Neural progenitor cell (in vitro differentiated cells): ENCODE measurements at regions not wholly inside any gene's neighbourhood (a gene's known extent, or its start where the extent isn't known, plus 50 kb on each side); places are given as distances from the start of the nearest gene placed in this dataset.

Experiments
- EZH2 ChIP-seq: fragments of 200-600 bp; sonication (generic); IDR thresholded peaks from 2 replicates; pipeline ENCODE4 v1.6.1; 2017; ENCODE audit warnings: antibody characterized with exemption, mild to moderate bottlenecking, moderate library complexity
- EZH2phosphoT487 ChIP-seq: fragments of 200-600 bp; sonication (generic); IDR thresholded peaks from 2 replicates; pipeline ENCODE4 v1.6.1; 2017; ENCODE audit warnings: antibody characterized with exemption
- TF ChIP-seq, protein P1 (sequence below): fragments of 200-600 bp; sonication (generic); IDR thresholded peaks from 2 replicates; pipeline ENCODE4 v1.5.1; 2017; ENCODE audit warnings: antibody characterized with exemption, mild to moderate bottlenecking

DNA sequence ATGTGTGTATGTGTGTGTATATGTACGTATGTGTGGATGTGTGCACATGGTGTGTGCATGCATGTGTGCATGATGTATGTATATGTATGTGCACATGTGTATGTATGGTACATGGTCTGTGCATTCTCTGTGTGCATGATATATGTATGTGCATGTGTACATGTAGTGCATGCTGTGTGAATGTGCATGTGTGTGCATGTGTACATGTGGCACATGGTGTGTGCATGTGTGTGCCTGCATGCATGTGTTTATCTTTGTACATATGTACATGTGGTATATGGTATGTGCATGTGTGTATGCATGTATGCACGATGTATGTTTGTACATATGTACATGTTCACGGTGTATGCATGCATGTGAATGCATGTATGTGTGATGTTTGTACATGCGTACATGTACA, 383.7 kb downstream of the TYW1 start:
- TF ChIP-seq, protein P1, sequence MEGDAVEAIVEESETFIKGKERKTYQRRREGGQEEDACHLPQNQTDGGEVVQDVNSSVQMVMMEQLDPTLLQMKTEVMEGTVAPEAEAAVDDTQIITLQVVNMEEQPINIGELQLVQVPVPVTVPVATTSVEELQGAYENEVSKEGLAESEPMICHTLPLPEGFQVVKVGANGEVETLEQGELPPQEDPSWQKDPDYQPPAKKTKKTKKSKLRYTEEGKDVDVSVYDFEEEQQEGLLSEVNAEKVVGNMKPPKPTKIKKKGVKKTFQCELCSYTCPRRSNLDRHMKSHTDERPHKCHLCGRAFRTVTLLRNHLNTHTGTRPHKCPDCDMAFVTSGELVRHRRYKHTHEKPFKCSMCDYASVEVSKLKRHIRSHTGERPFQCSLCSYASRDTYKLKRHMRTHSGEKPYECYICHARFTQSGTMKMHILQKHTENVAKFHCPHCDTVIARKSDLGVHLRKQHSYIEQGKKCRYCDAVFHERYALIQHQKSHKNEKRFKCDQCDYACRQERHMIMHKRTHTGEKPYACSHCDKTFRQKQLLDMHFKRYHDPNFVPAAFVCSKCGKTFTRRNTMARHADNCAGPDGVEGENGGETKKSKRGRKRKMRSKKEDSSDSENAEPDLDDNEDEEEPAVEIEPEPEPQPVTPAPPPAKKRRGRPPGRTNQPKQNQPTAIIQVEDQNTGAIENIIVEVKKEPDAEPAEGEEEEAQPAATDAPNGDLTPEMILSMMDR: no peak
- TF ChIP-seq EZH2: no peak
- TF ChIP-seq EZH2phosphoT487: no peak
